Fibroblast of mammary gland (primary cell): ENCODE measurements at regions not wholly inside any gene's neighbourhood (a gene's known extent, or its start where the extent isn't known, plus 50 kb on each side); places are given as distances from the start of the nearest gene placed in this dataset.

Experiments
- DNase-seq: peaks from one replicate; pipeline ENCODE4 v3.0.0-alpha.2; 2010; ENCODE audit warnings: low read depth
- H3K4me3 ChIP-seq: 2 replicates; pipeline ENCODE4 v1.5.1; 2011; ENCODE audit warnings: low read depth, mild to moderate bottlenecking, low read length, moderate library complexity; ENCODE audit not compliant: control insufficient read depth
- TF ChIP-seq, protein P1 (sequence below): conservative IDR thresholded peaks from 2 replicates; pipeline ENCODE4 v1.5.1; 2011; ENCODE audit warnings: low read depth, low read length, inconsistent platforms; ENCODE audit not compliant: control insufficient read depth, insufficient read depth

DNA sequence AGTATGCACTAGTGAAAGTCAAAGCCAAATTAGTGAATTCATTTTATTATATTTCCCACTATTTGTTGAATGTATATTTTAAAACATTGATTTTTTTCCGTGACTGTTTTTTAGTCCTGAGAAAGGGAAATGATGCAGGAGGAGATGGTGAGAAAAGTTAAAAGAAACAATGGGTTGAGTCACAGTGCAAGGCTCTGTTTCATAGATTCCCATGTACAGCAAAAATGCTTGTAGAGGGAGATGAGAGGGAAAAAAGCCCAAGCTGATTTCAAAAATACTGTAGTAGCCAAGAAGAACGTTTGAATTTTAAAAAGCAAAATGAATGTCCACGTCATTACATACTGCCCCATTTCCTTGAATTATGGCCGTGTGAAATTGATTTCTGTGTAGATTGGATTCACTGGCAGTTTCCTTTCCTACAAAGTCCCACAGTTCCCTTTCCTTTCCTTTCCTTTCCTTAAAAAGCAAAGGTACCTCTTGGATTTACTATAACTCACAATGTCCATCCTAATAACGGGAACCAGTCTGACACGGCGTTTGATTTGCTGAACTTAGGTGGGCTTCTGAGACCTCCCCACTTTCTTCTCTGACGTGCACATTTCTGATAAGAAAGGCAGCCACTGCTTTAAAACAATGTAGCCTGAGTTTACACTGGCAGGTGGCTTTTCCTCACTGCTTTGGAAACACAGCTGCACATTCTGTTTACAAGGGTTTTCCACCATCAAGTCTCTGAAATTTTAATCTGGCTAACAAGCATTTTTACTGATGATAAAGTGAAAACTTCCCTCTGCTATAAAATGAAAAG, 63.7 kb downstream of the SPCS3 start:
- peak; percentile 60 for DNase-seq
- TF ChIP-seq, protein P1, sequence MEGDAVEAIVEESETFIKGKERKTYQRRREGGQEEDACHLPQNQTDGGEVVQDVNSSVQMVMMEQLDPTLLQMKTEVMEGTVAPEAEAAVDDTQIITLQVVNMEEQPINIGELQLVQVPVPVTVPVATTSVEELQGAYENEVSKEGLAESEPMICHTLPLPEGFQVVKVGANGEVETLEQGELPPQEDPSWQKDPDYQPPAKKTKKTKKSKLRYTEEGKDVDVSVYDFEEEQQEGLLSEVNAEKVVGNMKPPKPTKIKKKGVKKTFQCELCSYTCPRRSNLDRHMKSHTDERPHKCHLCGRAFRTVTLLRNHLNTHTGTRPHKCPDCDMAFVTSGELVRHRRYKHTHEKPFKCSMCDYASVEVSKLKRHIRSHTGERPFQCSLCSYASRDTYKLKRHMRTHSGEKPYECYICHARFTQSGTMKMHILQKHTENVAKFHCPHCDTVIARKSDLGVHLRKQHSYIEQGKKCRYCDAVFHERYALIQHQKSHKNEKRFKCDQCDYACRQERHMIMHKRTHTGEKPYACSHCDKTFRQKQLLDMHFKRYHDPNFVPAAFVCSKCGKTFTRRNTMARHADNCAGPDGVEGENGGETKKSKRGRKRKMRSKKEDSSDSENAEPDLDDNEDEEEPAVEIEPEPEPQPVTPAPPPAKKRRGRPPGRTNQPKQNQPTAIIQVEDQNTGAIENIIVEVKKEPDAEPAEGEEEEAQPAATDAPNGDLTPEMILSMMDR = no peak
- no peak overlapping the region for H3K4me3 ChIP-seq

DNA sequence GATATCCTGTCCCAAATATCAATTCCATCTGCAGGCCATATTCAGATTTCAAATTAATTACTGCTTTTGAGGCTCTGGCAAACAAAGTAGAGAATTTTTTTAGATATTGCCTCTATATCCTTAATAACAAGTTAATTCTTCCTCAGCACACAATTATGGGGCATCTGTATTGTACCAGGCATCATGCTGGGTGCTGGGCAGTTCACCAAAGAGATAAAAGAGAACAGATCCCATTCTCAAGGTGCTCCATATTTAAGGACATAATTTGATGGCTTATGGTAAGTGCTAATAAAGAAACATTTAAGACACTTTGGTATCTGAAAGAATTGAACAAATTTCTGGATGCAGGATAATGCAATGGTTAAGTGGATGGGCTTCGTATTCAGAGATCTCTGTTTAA, 65.8 kb downstream of the SPCS3 start:
- TF ChIP-seq, protein P1 = no peak
- no peak overlapping the region for H3K4me3 ChIP-seq
- no peak for DNase-seq

DNA sequence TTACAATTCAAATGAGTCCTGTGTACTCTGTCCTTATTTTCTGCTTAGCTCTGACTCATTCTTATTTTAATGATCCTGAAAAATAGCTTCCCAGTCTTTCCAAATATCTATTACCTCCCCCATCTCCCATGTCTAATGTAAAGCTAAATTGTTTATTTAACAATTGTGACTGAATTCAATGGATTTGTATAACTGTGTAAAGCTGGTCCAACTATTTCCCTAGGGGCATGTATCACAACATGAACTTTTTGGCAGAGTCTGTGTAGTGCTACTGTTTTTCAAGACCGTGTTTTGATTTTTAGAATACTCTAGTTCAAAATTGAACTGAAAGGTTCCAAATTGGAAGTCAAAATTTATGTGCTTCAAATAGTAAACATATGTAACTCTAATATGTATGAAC, 67.8 kb downstream of the SPCS3 start:
- TF ChIP-seq, protein P1 = no peak
- no peak overlapping the region for H3K4me3 ChIP-seq
- DNase-seq = peak; percentile 84

DNA sequence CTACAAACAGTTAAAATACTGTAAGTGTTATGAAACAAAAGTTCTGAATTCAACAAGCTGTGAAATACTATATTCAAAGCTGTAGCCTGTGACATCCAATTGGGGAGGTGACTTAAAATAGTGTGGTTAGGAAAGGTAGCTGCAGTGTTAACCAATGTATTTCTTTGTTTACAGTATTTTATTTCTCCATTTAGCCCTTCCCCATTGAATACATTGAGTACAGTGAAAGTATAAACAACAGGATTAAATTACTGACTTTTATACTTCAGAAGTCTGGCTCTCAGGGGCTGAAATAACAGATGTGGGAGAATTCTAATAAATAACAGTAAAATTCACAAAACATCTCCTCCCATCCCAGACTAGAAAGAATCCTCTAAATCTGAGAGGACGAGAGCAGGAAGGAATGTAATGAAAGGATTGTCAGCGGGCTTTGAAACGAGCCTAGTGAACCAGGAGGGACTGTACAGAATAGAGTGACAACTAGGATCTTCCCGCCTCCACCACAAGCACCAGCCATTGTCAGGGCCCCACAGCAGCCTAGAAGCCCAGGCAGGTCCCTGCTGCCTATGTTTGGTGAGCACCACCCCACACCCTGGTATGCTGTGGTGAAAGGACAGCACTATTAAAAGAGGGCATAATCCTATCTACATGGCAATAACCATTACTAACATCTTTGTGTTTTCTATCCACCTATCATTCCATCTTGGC, 73.7 kb downstream of the SPCS3 start:
- TF ChIP-seq, protein P1 = no peak
- no peak overlapping the region for H3K4me3 ChIP-seq
- no peak for DNase-seq

DNA sequence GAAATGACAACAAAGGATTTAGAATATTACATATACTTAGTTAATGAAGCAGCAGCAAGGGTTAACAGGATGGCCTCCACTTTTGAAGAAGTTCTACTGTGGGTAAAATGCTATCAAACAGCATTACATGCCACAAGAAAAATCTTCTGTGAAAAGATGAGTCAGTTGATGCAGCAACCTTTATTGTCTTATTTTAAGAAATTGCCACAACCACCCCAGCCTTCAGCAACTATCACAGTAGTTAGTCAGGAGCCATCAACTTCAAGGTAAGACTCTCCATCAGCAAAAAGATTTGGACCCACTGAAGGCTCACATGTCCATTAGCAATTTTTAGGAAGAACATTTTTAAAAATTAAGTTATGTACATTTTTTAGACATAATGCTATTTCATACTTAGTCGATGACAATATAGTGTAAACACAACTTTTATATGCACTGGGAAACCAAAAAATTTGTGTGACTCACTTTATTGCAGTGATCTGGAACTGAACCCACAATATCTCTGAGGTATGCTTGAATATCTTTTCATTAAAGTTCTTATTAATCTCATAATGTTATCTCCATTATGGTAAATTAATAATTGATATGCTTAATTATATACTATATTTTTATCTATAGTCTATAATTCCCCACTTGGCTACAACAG, 81.2 kb downstream of the SPCS3 start:
- no peak overlapping the region for H3K4me3 ChIP-seq
- peak; percentile 77 for DNase-seq
- TF ChIP-seq, protein P1 = no peak

DNA sequence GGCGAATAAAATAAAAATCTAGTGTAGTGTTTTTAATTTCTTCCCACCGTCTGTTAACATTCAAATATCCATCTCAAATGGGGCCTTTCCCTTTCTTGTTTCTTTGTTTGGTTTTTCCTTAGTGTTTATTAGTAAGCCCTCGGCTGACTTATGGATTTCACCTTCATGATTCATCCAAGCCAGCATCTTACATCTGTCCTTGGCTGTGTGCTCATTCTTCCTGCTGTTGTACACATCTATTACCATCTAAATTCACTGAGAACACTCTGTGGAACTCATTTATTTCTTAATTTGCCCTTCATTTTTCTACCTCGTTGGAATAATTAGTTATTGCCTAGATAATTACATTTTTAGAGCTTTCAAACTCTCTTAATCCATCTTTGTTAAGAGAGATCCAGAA, 84.9 kb downstream of the SPCS3 start:
- DNase-seq = peak; percentile 81
- no peak overlapping the region for H3K4me3 ChIP-seq
- TF ChIP-seq, protein P1 = no peak
